ENCODE measurements at regions not wholly inside any gene's neighbourhood (a gene's known extent, or its start where the extent isn't known, plus 50 kb on each side); places are given as distances from the start of the nearest gene placed in this dataset.
"Not testable (repeated sequence)": the region's sequence is repeated elsewhere in the genome, so short reads cannot be mapped to it uniquely, and the experiment has no call there.

DNA sequence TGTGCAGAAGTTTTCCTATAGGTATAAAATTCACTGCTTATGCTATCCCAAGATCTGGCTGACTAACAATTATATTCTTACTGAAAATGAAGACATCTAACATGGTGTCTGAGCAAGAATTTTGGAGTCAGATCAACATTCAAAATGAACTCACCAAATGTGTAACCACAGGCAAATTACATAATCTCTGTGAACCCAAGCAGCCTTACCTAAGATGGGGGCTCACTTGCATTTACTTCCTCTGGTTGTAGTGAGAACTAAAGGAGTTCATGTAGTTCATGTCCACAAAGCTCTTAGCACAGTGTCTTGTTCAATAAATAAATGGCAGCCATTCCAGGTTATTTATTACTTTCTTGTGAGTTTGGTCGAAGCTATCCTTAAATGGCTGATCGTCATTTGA, 163.9 kb upstream of the LCORL start:
- Mint-ChIP-seq H3K4me3 (no peak overlapping the region), H3K4me1 (ENCODE audit: low read depth) (no peaks in the 10 kb centered on the region), H3K27ac (no peak overlapping the region), H3K27me3 (ENCODE audit: insufficient read depth) (peaks cover 2% of the 10 kb centered on the region), H3K36me3 (ENCODE audit: low read depth) (no peaks in the 10 kb centered on the region), H3K9me3 (no peaks in the 10 kb centered on the region)
- intact Hi-C loops (cut with micrococcal nuclease) = no loop called here
- no peak for DNase-seq (ENCODE audit: low spot score)

GRCh38 chr4:18180892-18181291, 159.3 kb upstream of the LCORL start:
- Mint-ChIP-seq H3K4me1 (ENCODE audit: low read depth) (no peaks in the 10 kb centered on the region), H3K36me3 (ENCODE audit: low read depth) (no peaks in the 10 kb centered on the region), H3K27me3 (ENCODE audit: insufficient read depth) (no peaks in the 10 kb centered on the region), H3K4me3 (no peak overlapping the region), H3K27ac (no peak overlapping the region), H3K9me3 (no peaks in the 10 kb centered on the region)
- intact Hi-C loops (cut with micrococcal nuclease) = no loop called here
- DNase-seq (ENCODE audit: low spot score) = no peak

DNA sequence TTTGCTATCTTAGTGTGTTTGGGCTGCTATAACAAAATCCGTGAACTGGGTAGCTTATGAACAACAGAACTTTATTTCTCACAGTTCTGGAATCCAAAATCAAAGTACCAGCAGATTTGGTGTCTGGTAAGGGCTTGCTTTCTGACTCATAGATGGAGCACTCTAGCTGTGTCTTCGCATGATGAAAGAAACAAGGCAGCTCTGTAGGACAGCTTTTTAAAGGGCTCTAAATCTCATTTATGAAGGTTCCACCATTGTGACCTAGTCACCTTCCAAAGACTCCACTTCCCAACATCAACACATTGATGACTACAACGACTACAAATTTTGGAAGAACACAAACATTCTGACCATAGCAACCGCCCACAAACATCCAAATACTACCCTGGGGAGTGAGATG, 158.6 kb upstream of the LCORL start:
- Mint-ChIP-seq H3K4me3 (no peak overlapping the region), H3K9me3 (no peaks in the 10 kb centered on the region), H3K27ac (no peak overlapping the region), H3K27me3 (ENCODE audit: insufficient read depth) (no peaks in the 10 kb centered on the region), H3K4me1 (ENCODE audit: low read depth) (no peaks in the 10 kb centered on the region), H3K36me3 (ENCODE audit: low read depth) (no peaks in the 10 kb centered on the region)
- intact Hi-C loops (cut with micrococcal nuclease) = no loop called here
- no peak for DNase-seq (ENCODE audit: low spot score)

- Mint-ChIP-seq H3K4me1 (ENCODE audit: low read depth) (no peaks in the 10 kb centered on the region), H3K27me3 (ENCODE audit: insufficient read depth) (no peaks in the 10 kb centered on the region), H3K27ac (no peak overlapping the region), H3K9me3 (peaks cover 11% of the 10 kb centered on the region), H3K4me3 (no peak overlapping the region), H3K36me3 (ENCODE audit: low read depth) (no peaks in the 10 kb centered on the region)
- no peak for DNase-seq (ENCODE audit: low spot score)
- intact Hi-C loops (cut with micrococcal nuclease) = no loop called here
These were observed 150.3 kb upstream of the LCORL start for GRCh38 chr4:18171896-18172295.

DNA sequence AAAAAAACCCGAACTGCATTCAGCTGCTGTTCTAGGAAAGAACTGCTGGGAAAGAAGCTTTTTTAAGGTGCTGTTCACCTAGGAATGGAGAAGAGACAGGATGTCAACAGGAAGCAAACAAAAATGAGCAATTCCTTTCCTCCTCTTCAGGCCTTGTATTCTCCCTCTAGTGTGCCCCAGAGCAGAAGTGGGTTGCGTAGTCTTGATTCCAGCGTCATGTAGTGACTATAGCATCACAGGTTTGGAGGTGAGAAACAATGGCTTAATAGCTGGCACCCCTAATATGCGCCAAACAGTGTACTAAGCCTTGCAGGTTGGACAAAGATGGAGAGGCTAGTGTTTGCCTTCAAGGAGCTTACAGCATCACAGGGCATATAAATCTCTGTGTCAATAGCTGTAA, 146.3 kb upstream of the LCORL start:
- no peaks in the 10 kb centered on the region for H3K27me3 Mint-ChIP-seq (ENCODE audit: insufficient read depth)
- intact Hi-C loops (cut with micrococcal nuclease) = no loop called here
- H3K9me3 Mint-ChIP-seq = peaks cover 6% of the 10 kb centered on the region

GRCh38 chr4:18166925-18167324, 145.4 kb upstream of the LCORL start:
- H3K4me1 Mint-ChIP-seq (ENCODE audit: low read depth) = no peaks in the 10 kb centered on the region
- no peak overlapping the region for H3K4me3 Mint-ChIP-seq
- H3K27ac Mint-ChIP-seq = no peak overlapping the region
- peaks cover 6% of the 10 kb centered on the region for H3K9me3 Mint-ChIP-seq
- no peak for DNase-seq (ENCODE audit: low spot score)
- no peaks in the 10 kb centered on the region for H3K27me3 Mint-ChIP-seq (ENCODE audit: insufficient read depth)
- intact Hi-C loops (cut with micrococcal nuclease) = no loop called here
- H3K36me3 Mint-ChIP-seq (ENCODE audit: low read depth) = no peaks in the 10 kb centered on the region

More for the DNA sequence above, 146.3 kb upstream of the LCORL start:
- DNase-seq (ENCODE audit: low spot score) = no peak
- no peaks in the 10 kb centered on the region for H3K36me3 Mint-ChIP-seq (ENCODE audit: low read depth)
- H3K4me3 Mint-ChIP-seq = no peak overlapping the region
- H3K27ac Mint-ChIP-seq = no peak overlapping the region
- H3K4me1 Mint-ChIP-seq (ENCODE audit: low read depth) = no peaks in the 10 kb centered on the region

DNA sequence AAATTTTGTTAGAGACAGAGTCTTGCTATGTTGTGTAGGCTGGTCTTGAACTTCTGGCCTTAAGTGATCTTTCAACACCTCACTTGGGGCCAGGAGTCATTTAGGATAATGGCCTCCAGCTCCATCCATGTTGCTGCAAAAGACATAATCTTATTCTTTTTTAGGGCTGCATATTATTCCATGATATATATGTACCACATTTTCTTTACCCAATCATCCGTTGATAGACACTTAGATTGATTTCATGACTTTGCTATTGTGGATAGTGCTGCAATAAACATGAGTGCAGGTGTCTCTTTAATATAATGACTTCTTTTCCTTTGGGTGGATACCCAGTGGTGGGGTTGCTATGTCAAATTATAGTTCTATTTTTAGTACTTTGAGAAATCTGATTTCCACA, 140.9 kb upstream of the LCORL start:
- Mint-ChIP-seq H3K27me3 (ENCODE audit: insufficient read depth) (no peaks in the 10 kb centered on the region), H3K27ac (no peak overlapping the region), H3K9me3 (no peaks in the 10 kb centered on the region), H3K36me3 (ENCODE audit: low read depth) (no peaks in the 10 kb centered on the region), H3K4me3 (no peak overlapping the region), H3K4me1 (ENCODE audit: low read depth) (no peaks in the 10 kb centered on the region)
- intact Hi-C loops (cut with micrococcal nuclease) = no loop called here
- DNase-seq (ENCODE audit: low spot score) = no peak

DNA sequence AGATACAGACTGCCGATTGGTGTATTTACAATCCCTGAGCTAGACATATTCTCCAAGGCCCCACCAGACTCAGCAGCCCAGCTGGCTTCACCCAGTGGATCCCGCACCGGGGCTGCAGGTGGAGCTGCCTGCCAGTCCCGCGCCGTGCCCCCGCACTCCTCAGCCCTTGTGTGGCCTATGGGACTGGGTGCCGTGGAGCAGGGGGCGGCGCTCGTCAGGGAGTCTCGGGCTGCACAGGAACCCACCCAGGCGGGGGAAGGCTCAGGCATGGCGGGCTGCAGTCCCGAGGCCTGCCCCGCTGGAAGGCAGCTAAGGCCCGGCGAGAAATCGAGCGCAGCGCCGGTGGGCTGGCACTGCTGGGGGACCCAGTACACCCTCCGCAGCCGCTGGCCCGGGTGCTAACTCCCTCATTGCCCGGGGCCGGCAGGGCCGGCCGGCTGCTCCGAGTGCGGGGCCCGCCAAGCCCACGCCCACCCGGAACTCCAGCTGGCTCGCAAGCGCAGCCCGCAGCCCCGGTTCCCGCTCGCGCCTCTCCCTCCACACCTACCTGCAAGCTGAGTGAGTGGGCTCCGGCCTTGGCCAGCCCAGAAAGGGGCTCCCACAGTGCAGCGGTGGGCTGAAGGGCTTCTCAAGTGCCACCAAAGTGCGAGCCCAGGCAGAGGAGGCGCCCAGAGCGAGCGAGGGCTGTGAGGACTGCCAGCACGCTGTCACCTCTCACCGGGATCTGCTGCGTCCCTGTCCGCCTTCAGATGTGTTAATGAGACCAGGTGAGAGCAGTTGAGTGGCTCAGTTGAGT, 137.8 kb upstream of the LCORL start:
- H3K4me1 Mint-ChIP-seq (ENCODE audit: low read depth); H3K27me3 Mint-ChIP-seq (ENCODE audit: insufficient read depth); H3K4me3 Mint-ChIP-seq; intact Hi-C loops (cut with micrococcal nuclease); H3K9me3 Mint-ChIP-seq; DNase-seq (ENCODE audit: low spot score); H3K36me3 Mint-ChIP-seq (ENCODE audit: low read depth); H3K27ac Mint-ChIP-seq: not testable (repeated sequence)

- no peak for DNase-seq (ENCODE audit: low spot score)
- no peak overlapping the region for H3K4me3 Mint-ChIP-seq
- H3K27me3 Mint-ChIP-seq (ENCODE audit: insufficient read depth) = no peaks in the 10 kb centered on the region
- intact Hi-C loops (cut with micrococcal nuclease) = no loop called here
- no peak overlapping the region for H3K27ac Mint-ChIP-seq
- H3K9me3 Mint-ChIP-seq = no peaks in the 10 kb centered on the region
- H3K36me3 Mint-ChIP-seq (ENCODE audit: low read depth) = no peaks in the 10 kb centered on the region
- no peaks in the 10 kb centered on the region for H3K4me1 Mint-ChIP-seq (ENCODE audit: low read depth)
These were observed 133.8 kb upstream of the LCORL start for GRCh38 chr4:18155067-18156041.

DNA sequence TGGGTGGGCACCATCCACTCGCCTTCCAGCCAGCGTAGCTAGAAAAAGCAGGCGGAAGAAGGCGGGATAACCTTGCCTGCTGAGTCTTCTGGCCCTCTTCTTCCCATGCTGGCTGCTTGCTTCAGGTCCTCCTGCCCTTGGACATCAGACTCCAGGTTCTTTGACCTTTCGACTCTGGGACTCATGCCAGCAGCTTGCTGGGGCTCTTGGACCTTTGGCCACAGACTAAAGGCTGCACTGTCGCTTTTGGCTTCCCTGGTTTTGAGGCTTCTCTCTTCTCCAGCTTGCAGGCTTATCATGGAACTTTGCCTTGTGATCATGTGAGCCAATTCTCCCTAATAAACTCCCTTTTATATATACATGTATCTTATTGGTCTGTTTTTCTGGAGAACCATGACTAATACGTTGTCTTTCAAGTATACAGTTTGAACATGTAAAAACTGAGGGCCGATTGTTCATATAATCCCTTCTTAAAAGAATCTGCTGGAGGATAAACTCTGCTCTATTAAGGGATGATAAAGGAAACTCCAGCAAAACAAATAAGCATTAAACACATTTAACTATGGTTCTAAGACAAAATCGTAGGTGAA, 116.6 kb upstream of the LCORL start:
- no peak overlapping the region for H3K4me3 Mint-ChIP-seq
- H3K27me3 Mint-ChIP-seq (ENCODE audit: insufficient read depth) = no peaks in the 10 kb centered on the region
- DNase-seq (ENCODE audit: low spot score) = no peak
- intact Hi-C loops (cut with micrococcal nuclease) = no loop called here
- H3K9me3 Mint-ChIP-seq = no peaks in the 10 kb centered on the region
- H3K4me1 Mint-ChIP-seq (ENCODE audit: low read depth) = no peaks in the 10 kb centered on the region
- H3K36me3 Mint-ChIP-seq (ENCODE audit: low read depth) = no peaks in the 10 kb centered on the region
- no peak overlapping the region for H3K27ac Mint-ChIP-seq

- H3K4me3 Mint-ChIP-seq = no peak overlapping the region
- DNase-seq (ENCODE audit: low spot score) = no peak
- H3K36me3 Mint-ChIP-seq (ENCODE audit: low read depth) = no peaks in the 10 kb centered on the region
- no peaks in the 10 kb centered on the region for H3K27me3 Mint-ChIP-seq (ENCODE audit: insufficient read depth)
- no peak overlapping the region for H3K27ac Mint-ChIP-seq
- H3K9me3 Mint-ChIP-seq = no peaks in the 10 kb centered on the region
- intact Hi-C loops (cut with micrococcal nuclease) = no loop called here
- H3K4me1 Mint-ChIP-seq (ENCODE audit: low read depth) = no peaks in the 10 kb centered on the region
These were observed 112.6 kb upstream of the LCORL start for GRCh38 chr4:18134111-18134510.

GRCh38 chr4:18130256-18130655, 108.7 kb upstream of the LCORL start:
- Mint-ChIP-seq H3K4me3 (no peak overlapping the region), H3K4me1 (ENCODE audit: low read depth) (no peaks in the 10 kb centered on the region), H3K27ac (no peak overlapping the region), H3K27me3 (ENCODE audit: insufficient read depth) (peaks cover 4% of the 10 kb centered on the region), H3K9me3 (no peaks in the 10 kb centered on the region), H3K36me3 (ENCODE audit: low read depth) (no peaks in the 10 kb centered on the region)
- intact Hi-C loops (cut with micrococcal nuclease) = no loop called here
- DNase-seq (ENCODE audit: low spot score) = no peak

DNA sequence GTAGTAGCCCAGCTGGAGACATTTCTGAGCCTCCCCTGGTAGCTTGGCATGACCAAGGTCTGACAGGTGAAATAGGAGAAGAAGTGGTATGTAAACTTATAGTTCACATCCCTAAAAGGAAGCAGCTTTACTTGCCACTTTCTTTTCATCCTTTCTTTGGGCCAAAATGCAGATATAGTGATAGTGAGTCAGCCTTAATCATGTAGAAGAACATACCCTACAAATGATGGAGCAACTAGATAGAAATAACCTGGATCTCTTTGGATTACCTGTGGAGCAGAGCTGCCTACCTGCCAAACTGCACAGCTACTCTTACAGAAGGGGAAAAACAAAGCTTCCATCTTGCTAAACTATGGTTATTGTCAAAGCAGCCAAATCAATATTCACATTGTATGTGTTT, 106.7 kb upstream of the LCORL start:
- Mint-ChIP-seq H3K27me3 (ENCODE audit: insufficient read depth) (peaks cover 4% of the 10 kb centered on the region), H3K4me3 (no peak overlapping the region), H3K36me3 (ENCODE audit: low read depth) (no peaks in the 10 kb centered on the region), H3K9me3 (no peaks in the 10 kb centered on the region), H3K4me1 (ENCODE audit: low read depth) (no peaks in the 10 kb centered on the region), H3K27ac (no peak overlapping the region)
- no peak for DNase-seq (ENCODE audit: low spot score)
- intact Hi-C loops (cut with micrococcal nuclease) = no loop called here

Measured in activated T-helper 1 cell treated with anti-CD3 and anti-CD28 coated beads, Interleukin-12 subunit alpha, Interleukin-12 subunit beta, Interleukin-2, Interleukin-4 antibody, amounts not matched to agents 30 ng/mL and 10 ng/mL and 1 ng/mL, durations not matched to agents 14 hours and 24 hours and 36 hours (primary cell).